Spleen (tissue), 11 donors: ENCODE measurements at regions not wholly inside any gene's neighbourhood (a gene's known extent, or its start where the extent isn't known, plus 50 kb on each side); places are given as distances from the start of the nearest gene placed in this dataset.
"Not testable (repeated sequence)": the region's sequence is repeated elsewhere in the genome, so short reads cannot be mapped to it uniquely, and the experiment has no call there.

ENCODE experiments used
- DNase-seq: peaks from one replicate; pipeline ENCODE4 v3.0.0-alpha.2; 2020
- H3K27ac ChIP-seq, 8 donors: fragments of 200-600 bp; sonication (generic) in 7 of 8; 1 replicate in 4 of 8; 2 replicates in 4 of 8; pipeline versions ENCODE4 v1.5.0 to v1.8.0; 2016 to 2021; ENCODE audit warnings: inconsistent platforms in 4 of 8, mild to moderate bottlenecking in 4 of 8, moderate library complexity in 1 of 8
- H3K27me3 ChIP-seq, 7 donors: fragments of 200-600 bp; sonication (generic) in 6 of 7; replicated peaks in 1 of 7; 1 replicate in 4 of 7; 2 replicates in 3 of 7; pipeline versions ENCODE4 v1.5.0 to v1.8.0; 2016 to 2021; ENCODE audit warnings: inconsistent platforms in 3 of 7, mild to moderate bottlenecking in 1 of 7
- H3K36me3 ChIP-seq, 6 donors: fragments of 200-600 bp; sonication (generic) in 5 of 6; 1 replicate in 4 of 6; 2 replicates in 2 of 6; pipeline versions ENCODE4 v1.5.0 to v1.8.0; 2016 to 2021; ENCODE audit warnings: inconsistent platforms in 2 of 6
- H3K4me1 ChIP-seq, 6 donors: fragments of 200-600 bp; sonication (generic) in 5 of 6; 1 replicate in 3 of 6; 2 replicates in 3 of 6; pipeline versions ENCODE4 v1.5.0 to v1.8.0; 2016 to 2021; ENCODE audit warnings: inconsistent platforms in 3 of 6
- H3K4me3 ChIP-seq, 8 donors: fragments of 200-600 bp; sonication (generic) in 7 of 8; 1 replicate in 4 of 8; 2 replicates in 4 of 8; pipeline versions ENCODE4 v1.5.0 to v1.8.0; 2016 to 2021; ENCODE audit warnings: inconsistent platforms in 4 of 8, mild to moderate bottlenecking in 4 of 8, moderate library complexity in 2 of 8
- H3K9me3 ChIP-seq, 8 donors: fragments of 200-600 bp; sonication (generic) in 7 of 8; 1 replicate in 4 of 8; 2 replicates in 4 of 8; pipeline versions ENCODE4 v1.5.0 to v1.8.0; 2016 to 2021; ENCODE audit warnings: inconsistent platforms in 4 of 8
- POLR2A ChIP-seq, 3 donors: fragments of 450-650 bp; IDR thresholded peaks; one replicate each; pipeline ENCODE4 v1.5.1; 2017; ENCODE audit warnings: antibody characterized with exemption in 3 of 3, mild to moderate bottlenecking in 1 of 3
- POLR2AphosphoS5 ChIP-seq, 3 donors: sonication (generic); formaldehyde crosslinking; IDR thresholded peaks; one replicate each; pipeline ENCODE4 v1.5.1; 2017; ENCODE audit warnings: antibody characterized with exemption in 3 of 3
- WGBS, 5 donors: extraction: QIAGEN DNeasy Blood & Tissue Kit in 3 of 5; methylation state at CpG; one replicate each; pipeline versions ENCODE4 v1.1.5 to v1.1.7; 2013 to 2018; 5-methylcytosine and 5-hydroxymethylcytosine counted together
- intact Hi-C: fragments of 100-400 bp; cut with DNase I; formaldehyde crosslinking; loops from one replicate; pipeline ENCODE4 v1.15.0; 2023; ENCODE audit warnings: low total_unique reads
- TF ChIP-seq, protein P1 (sequence below), 11 experiments: fragments of 200-600 bp in 7 of 11; fragments of 450-650 bp in 4 of 11; sonication (generic) in 4 of 11; IDR thresholded peaks in 8 of 11; conservative IDR thresholded peaks in 3 of 11; 1 replicate in 7 of 11; 2 replicates in 4 of 11; pipeline versions ENCODE4 v1.4.0 to v1.8.0; 2016 to 2021; ENCODE audit warnings: antibody characterized with exemption in 11 of 11, inconsistent platforms in 4 of 11, mild to moderate bottlenecking in 1 of 11
- donor health status: healthy with polysubstance abuse.
- donor health status: DM: no; HTN: no; CAD: no; lungs with moderate emphysema.
- donor health status: DM: no; HTN: no; CAD: no.
- donor health status: Bipolar disorder and iron deficiency.
- donor health status: healthy.
- donor health status: DM: no; HTN: no; CAD: no.
- donor health status: DM: yes; HTN: yes; CAD: no.

DNA sequence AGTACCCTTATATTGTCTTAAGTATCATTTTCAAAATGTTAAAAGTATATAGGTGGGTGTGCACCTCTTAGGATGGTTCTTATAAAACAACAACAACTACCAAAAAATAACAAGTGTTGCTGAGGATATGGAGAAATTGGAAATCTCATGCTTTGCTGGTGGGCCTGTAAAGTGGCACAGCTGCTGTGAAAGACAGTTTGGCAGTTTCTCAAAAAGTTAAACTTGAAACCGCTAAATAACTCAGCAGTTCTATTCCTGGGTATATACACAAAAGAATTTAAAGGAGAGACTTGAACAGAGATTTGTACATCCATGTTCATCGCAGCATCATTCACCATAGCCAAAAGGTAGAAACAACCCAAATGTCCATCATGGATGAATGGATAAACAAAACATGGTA lies 65.5 kb downstream of the HAND2 start:
- 89 to 93% (median 93%) methylated on average over 2 of the region's 2 CpGs for WGBS, 5 donors
- H3K27me3 ChIP-seq, result no peaks in the 10 kb centered on the region
- no peaks in the 10 kb centered on the region for H3K4me1 ChIP-seq
- no peak for DNase-seq
- TF ChIP-seq POLR2AphosphoS5 (IDR thresholded peaks at IDR 0.05) (no peak), POLR2A (IDR thresholded peaks at IDR 0.05) (no peak)
- TF ChIP-seq, protein P1, sequence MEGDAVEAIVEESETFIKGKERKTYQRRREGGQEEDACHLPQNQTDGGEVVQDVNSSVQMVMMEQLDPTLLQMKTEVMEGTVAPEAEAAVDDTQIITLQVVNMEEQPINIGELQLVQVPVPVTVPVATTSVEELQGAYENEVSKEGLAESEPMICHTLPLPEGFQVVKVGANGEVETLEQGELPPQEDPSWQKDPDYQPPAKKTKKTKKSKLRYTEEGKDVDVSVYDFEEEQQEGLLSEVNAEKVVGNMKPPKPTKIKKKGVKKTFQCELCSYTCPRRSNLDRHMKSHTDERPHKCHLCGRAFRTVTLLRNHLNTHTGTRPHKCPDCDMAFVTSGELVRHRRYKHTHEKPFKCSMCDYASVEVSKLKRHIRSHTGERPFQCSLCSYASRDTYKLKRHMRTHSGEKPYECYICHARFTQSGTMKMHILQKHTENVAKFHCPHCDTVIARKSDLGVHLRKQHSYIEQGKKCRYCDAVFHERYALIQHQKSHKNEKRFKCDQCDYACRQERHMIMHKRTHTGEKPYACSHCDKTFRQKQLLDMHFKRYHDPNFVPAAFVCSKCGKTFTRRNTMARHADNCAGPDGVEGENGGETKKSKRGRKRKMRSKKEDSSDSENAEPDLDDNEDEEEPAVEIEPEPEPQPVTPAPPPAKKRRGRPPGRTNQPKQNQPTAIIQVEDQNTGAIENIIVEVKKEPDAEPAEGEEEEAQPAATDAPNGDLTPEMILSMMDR (IDR thresholded peaks at IDR 0.05 in 8 of 11, conservative IDR thresholded peaks at IDR 0.05 in 3 of 11), result no peak
- intact Hi-C loops, result no loop called here
- no peaks in the 10 kb centered on the region for H3K36me3 ChIP-seq
- no peak overlapping the region for H3K27ac ChIP-seq
- H3K4me3 ChIP-seq, result no peak overlapping the region
- H3K9me3 ChIP-seq, result no peaks in the 10 kb centered on the region

DNA sequence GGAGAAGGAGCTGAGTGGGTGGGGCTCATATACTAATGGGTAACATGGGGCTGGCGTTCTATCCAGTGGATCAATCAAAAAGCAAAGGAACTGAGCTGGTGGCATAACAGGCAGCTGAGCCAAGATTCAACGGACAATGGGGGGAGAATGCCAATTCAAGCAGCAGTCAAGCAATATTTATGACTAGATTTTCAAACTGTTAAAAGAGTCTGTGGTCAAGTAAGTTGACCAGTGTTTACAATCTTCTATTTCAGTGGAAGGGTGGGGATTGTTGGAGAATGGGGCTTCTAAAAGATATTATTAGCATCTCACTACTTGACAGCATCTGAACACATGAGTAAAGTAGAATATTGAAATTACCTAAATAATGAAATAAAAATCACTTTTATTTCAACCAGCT lies 64.9 kb upstream of the SCRG1 start:
- Histone ChIP-seq H3K27me3 (no peaks in the 10 kb centered on the region), H3K4me3 (no peak overlapping the region), H3K36me3 (no peaks in the 10 kb centered on the region), H3K9me3 (no peaks in the 10 kb centered on the region), H3K4me1 (no peaks in the 10 kb centered on the region), H3K27ac (no peak overlapping the region)
- no peak for DNase-seq
- WGBS, 5 donors, result 81 to 93% (median 91%) methylated on average over 2 of the region's 2 CpGs
- TF ChIP-seq POLR2AphosphoS5 (IDR thresholded peaks at IDR 0.05) (no peak), POLR2A (IDR thresholded peaks at IDR 0.05) (no peak)
- TF ChIP-seq, protein P1 (IDR thresholded peaks at IDR 0.05 in 8 of 11, conservative IDR thresholded peaks at IDR 0.05 in 3 of 11), result no peak
- intact Hi-C loops, result no loop called here

DNA sequence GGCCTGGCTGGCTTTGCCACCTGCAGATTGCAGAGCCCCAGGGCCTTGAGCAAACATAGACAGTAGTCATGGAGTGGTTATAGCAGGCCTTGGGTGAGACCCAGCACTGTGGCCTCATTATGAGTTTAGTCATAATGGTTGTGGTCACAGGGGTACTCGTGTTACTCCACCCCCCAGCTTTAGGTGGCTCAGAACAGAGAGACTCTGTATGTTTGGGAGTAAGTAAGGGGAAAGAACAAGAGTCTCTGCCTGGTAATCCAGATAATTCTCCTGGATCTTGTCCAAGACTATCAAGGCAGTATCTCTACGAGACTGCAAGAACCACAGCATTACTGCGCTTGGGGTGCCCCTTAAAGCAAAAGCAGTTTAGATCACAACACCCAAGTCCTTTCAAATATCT lies 62.3 kb upstream of the SCRG1 start:
- Histone ChIP-seq H3K4me3 (no peak overlapping the region), H3K9me3 (no peaks in the 10 kb centered on the region), H3K4me1 (no peaks in the 10 kb centered on the region), H3K27me3 (no peaks in the 10 kb centered on the region), H3K27ac (no peak overlapping the region), H3K36me3 (no peaks in the 10 kb centered on the region)
- 82 to 93% (median 83%) methylated on average over 3 of the region's 3 CpGs for WGBS, 5 donors
- intact Hi-C loops, result no loop called here
- TF ChIP-seq POLR2AphosphoS5 (IDR thresholded peaks at IDR 0.05), result no peak
- no peak for DNase-seq

DNA sequence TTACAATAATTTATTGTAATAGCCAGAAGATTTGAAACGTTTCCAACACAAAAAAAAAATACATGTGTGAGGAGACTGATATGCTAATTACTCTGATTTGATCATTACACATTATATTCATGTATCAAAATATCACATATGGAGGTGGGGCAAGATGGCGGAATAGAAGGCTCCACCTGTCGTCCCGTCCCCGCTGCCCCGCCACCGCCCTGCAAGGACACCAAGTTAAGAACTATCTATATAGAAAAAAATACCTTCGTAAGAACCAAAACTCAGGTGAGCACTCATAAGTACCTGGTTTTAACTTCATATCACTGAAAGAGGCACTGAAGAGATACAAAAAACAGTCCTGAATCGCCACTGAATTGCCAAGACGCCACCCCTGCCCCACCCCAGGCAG lies 60.9 kb upstream of the SCRG1 start:
- H3K36me3 ChIP-seq, result no peaks in the 10 kb centered on the region
- WGBS, 5 donors, result 87 to 95% (median 92%) methylated on average over 10 of the region's 10 CpGs
- no peak overlapping the region for H3K4me3 ChIP-seq
- H3K27ac ChIP-seq, result no peak overlapping the region
- H3K27me3 ChIP-seq, result no peaks in the 10 kb centered on the region
- no peaks in the 10 kb centered on the region for H3K4me1 ChIP-seq
- TF ChIP-seq POLR2AphosphoS5 (IDR thresholded peaks at IDR 0.05), result no peak
- TF ChIP-seq, protein P1 (IDR thresholded peaks at IDR 0.05 in 8 of 11, conservative IDR thresholded peaks at IDR 0.05 in 3 of 11), result no peak
- TF ChIP-seq POLR2A (IDR thresholded peaks at IDR 0.05), result no peak
- H3K9me3 ChIP-seq, result no peaks in the 10 kb centered on the region
- DNase-seq, result no peak
- intact Hi-C loops, result no loop called here

DNA sequence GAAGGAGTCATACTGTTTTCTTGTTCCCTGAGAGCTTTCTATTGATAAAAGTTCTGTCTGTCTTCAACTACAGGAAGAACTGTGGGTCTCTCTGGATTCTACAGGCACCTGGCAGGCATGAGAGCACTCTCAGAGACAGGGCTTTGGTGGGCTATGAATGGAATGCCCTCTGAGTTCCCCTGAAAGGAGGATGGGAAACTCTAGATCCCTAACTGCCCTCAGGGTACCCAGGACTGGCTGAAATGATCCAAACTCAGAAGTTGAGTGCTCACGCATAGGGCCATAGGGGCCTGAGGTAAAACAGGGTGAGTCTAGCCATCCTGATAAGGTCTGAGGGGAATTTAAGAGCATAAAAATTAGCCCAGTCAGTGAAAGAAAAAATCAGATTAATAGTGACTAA lies 59.0 kb upstream of the SCRG1 start:
- DNase-seq, result no peak
- Histone ChIP-seq H3K4me1 (no peaks in the 10 kb centered on the region), H3K27me3 (no peaks in the 10 kb centered on the region), H3K9me3 (no peaks in the 10 kb centered on the region), H3K36me3 (no peaks in the 10 kb centered on the region), H3K4me3 (no peak overlapping the region), H3K27ac (no peak overlapping the region)
- TF ChIP-seq, protein P1 (IDR thresholded peaks at IDR 0.05 in 8 of 11, conservative IDR thresholded peaks at IDR 0.05 in 3 of 11), result no peak
- TF ChIP-seq POLR2AphosphoS5 (IDR thresholded peaks at IDR 0.05), result no peak
- TF ChIP-seq POLR2A (IDR thresholded peaks at IDR 0.05), result no peak
- WGBS, 5 donors, result 95 to 100% (median 100%) methylated on average over 1 of the region's 1 CpG
- intact Hi-C loops, result no loop called here

DNA sequence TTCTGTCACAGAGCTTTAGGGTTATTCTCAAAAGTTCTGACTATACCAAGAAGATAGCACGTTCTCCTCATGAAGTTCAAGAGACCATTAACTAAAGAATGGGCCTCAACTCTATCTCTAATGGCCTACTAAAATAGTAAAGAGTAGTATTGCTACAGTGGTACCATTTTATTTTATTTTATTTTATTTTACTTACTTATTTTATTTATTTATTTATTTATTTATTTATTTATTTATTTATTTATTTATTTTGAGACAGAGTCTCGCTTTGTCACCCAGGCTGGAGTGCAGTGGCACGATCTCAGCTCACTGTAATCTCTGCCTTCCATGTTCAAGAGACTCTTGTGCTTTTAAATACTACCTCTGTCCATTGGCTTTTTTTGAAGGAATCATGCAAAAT lies 52.5 kb upstream of the SCRG1 start:
- H3K36me3 ChIP-seq, DNase-seq, intact Hi-C loops, H3K27ac ChIP-seq, H3K27me3 ChIP-seq, H3K4me3 ChIP-seq, H3K4me1 ChIP-seq, H3K9me3 ChIP-seq: not testable (repeated sequence)
- 90 to 96% (median 94%) methylated on average over 3 of the region's 3 CpGs for WGBS, 5 donors
